Lung (tissue), 11 donors: ENCODE measurements at regions not wholly inside any gene's neighbourhood (a gene's known extent, or its start where the extent isn't known, plus 50 kb on each side); places are given as distances from the start of the nearest gene placed in this dataset.

Source experiments
- ATAC-seq: fragments of 200-7000 bp; cut with Tn5 transposase; one replicate; pipeline ENCODE4 v1.9.1; 2020; ENCODE audit warnings: moderate number of reproducible peaks; ENCODE audit not compliant: insufficient read depth, low FRiP score
- DNase-seq, 3 donors: peaks; one replicate each; pipeline ENCODE4 v3.0.0-alpha.2; 2013 to 2017
- H3K27ac ChIP-seq, 2 donors: one replicate each; pipeline ENCODE4 v1.5.1; 2013; ENCODE audit warnings: mild to moderate bottlenecking in 2 of 2, moderate library complexity in 2 of 2, control low read depth in 1 of 2, inconsistent platforms in 1 of 2, low read depth in 1 of 2, low read length in 1 of 2
- H3K27me3 ChIP-seq, 3 donors: one replicate each; pipeline ENCODE4 v1.5.1; 2013; ENCODE audit warnings: low read length in 2 of 3; ENCODE audit not compliant: control insufficient read depth in 3 of 3, insufficient read depth in 3 of 3
- H3K36me3 ChIP-seq, 4 donors: one replicate each; pipeline ENCODE4 v1.5.1; 2013; ENCODE audit warnings: low read length in 4 of 4, mild to moderate bottlenecking in 1 of 4, moderate library complexity in 1 of 4; ENCODE audit not compliant: control insufficient read depth in 4 of 4, insufficient read depth in 4 of 4
- H3K4me1 ChIP-seq, 5 donors: one replicate each; pipeline ENCODE4 v1.5.1; 2013; ENCODE audit warnings: low read length in 5 of 5, mild to moderate bottlenecking in 2 of 5, moderate library complexity in 1 of 5; ENCODE audit not compliant: control insufficient read depth in 5 of 5, insufficient read depth in 5 of 5
- H3K4me3 ChIP-seq: one replicate; pipeline ENCODE4 v1.5.1; 2013; ENCODE audit warnings: mild to moderate bottlenecking, control low read depth, moderate library complexity
- H3K9ac ChIP-seq, 2 donors: one replicate each; pipeline ENCODE4 v1.5.1; 2013; ENCODE audit warnings: low read length in 2 of 2, control low read depth in 1 of 2; ENCODE audit not compliant: insufficient read depth in 1 of 2
- H3K9me3 ChIP-seq, 4 donors: one replicate each; pipeline ENCODE4 v1.5.1; 2013; ENCODE audit warnings: low read length in 3 of 4, mild to moderate bottlenecking in 1 of 4, moderate library complexity in 1 of 4; ENCODE audit not compliant: control insufficient read depth in 4 of 4, insufficient read depth in 3 of 4
- CTCF ChIP-seq: IDR thresholded peaks from 2 replicates; pipeline ENCODE4 v1.5.1; 2012; ENCODE audit warnings: mild to moderate bottlenecking; ENCODE audit errors: control extremely low read depth, extremely low read depth
- WGBS, 2 donors: extraction: QIAGEN DNeasy Blood & Tissue Kit; methylation state at CpG; one replicate each; pipeline ENCODE4 v1.1.7; 2013; 5-methylcytosine and 5-hydroxymethylcytosine counted together
- donor health status: control.
- donor health status: control.
- donor health status: Bipolar disorder and iron deficiency.
- donor health status: healthy.
- donor health status: DM: yes; HTN: yes; CAD: no.

GRCh38 chr14:61110316-61111082, 129.5 kb downstream of the SLC38A6 start:
- H3K27me3 ChIP-seq, result no peaks in the 10 kb centered on the region
- no peak overlapping the region for H3K27ac ChIP-seq
- peaks cover 0 to 51% (median 9%) of the 10 kb centered on the region in 5 donors for H3K4me1 ChIP-seq
- DNase-seq (peak in 2 of 3 donors; percentile 48 to 75), ATAC-seq (no peak)
- H3K4me3 ChIP-seq, result no peak overlapping the region
- WGBS, 2 donors, result 79 to 87% methylated on average over 9 of the region's 9 CpGs
- no peak overlapping the region for H3K9ac ChIP-seq
- H3K36me3 ChIP-seq, result no peaks in the 10 kb centered on the region
- TF ChIP-seq CTCF, result no peak
- H3K9me3 ChIP-seq, result peaks cover 0 to 18% (median 7%) of the 10 kb centered on the region in 4 donors

- H3K27me3 ChIP-seq, result no peaks in the 10 kb centered on the region
- peaks cover 0 to 62% (median 9%) of the 10 kb centered on the region in 5 donors for H3K4me1 ChIP-seq
- no peak for ATAC-seq
- WGBS, 2 donors, result 82% methylated on average over 3 of the region's 3 CpGs
- H3K9ac ChIP-seq, result no peak overlapping the region
- no peak overlapping the region for H3K4me3 ChIP-seq
- no peak for TF ChIP-seq CTCF
- peaks cover 0 to 13% (median under 1%) of the 10 kb centered on the region in 4 donors for H3K9me3 ChIP-seq
- DNase-seq, result no peak
- no peak overlapping the region for H3K27ac ChIP-seq
- no peaks in the 10 kb centered on the region for H3K36me3 ChIP-seq
Measured at GRCh38 chr14:61109288-61109687, 128.2 kb downstream of the SLC38A6 start.

- no peak overlapping the region for H3K4me3 ChIP-seq
- ATAC-seq (no peak), DNase-seq (peak in 1 of 3 donors; percentile 56)
- no peaks in the 10 kb centered on the region for H3K27me3 ChIP-seq
- no peak for TF ChIP-seq CTCF
- WGBS, 2 donors, result 82 to 91% methylated on average over 10 of the region's 10 CpGs
- peaks cover 0 to 8% (median 0%) of the 10 kb centered on the region in 4 donors for H3K9me3 ChIP-seq
- peaks cover 0 to 68% (median 14%) of the 10 kb centered on the region in 5 donors for H3K4me1 ChIP-seq
- H3K36me3 ChIP-seq, result no peaks in the 10 kb centered on the region
- H3K9ac ChIP-seq, result no peak overlapping the region
- H3K27ac ChIP-seq, result no peak overlapping the region
Measured at GRCh38 chr14:61108496-61109141, 127.6 kb downstream of the SLC38A6 start.
